HG03039 (cell line): ENCODE measurements at regions not wholly inside any gene's neighbourhood (a gene's known extent, or its start where the extent isn't known, plus 50 kb on each side); places are given as distances from the start of the nearest gene placed in this dataset.
"Not testable (repeated sequence)": the region's sequence is repeated elsewhere in the genome, so short reads cannot be mapped to it uniquely, and the experiment has no call there.

Source experiments
- ATAC-seq: cut with Tn5 transposase; IDR thresholded peaks from one replicate; pipeline ENCODE4 v1.9.1; 2021; ENCODE audit warnings: mild to moderate bottlenecking, moderate library complexity; ENCODE audit not compliant: unreplicated experiment

GRCh38 chr10:63003816-63004453, 129.2 kb upstream of the NRBF2 start:
- no peak for ATAC-seq

GRCh38 chr10:62996925-62997324, 136.2 kb upstream of the NRBF2 start:
- no peak for ATAC-seq

GRCh38 chr10:62996516-62996915, 136.6 kb upstream of the NRBF2 start:
- ATAC-seq, result no peak

GRCh38 chr10:62993121-62993520, 140.0 kb upstream of the NRBF2 start:
- no peak for ATAC-seq

GRCh38 chr10:62992145-62992721, 140.9 kb upstream of the NRBF2 start:
- ATAC-seq, result peak; percentile 86

- no peak for ATAC-seq
These were observed 143.0 kb upstream of the NRBF2 start for GRCh38 chr10:62990126-62990525.

- ATAC-seq, result no peak
These were observed 147.1 kb upstream of the NRBF2 start for GRCh38 chr10:62985807-62986600.

DNA sequence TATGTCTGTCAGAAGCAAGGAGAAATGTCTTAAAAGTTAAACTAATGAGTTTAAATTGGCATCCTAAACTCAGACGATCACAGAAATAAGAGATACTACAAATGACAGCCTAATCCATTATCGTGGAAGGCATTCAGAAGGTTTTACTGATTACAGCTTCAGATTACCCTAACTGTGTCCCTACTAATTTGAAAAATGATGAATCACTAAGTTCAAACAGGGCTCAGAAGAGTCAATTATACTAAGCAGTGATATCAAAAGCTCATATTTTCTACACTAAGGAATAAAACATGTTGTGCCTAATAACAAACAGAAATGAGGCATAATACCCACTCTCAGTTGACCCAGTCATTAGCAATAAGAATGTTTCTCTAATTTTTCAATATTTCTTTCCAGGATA, 152.0 kb upstream of the NRBF2 start:
- no peak for ATAC-seq

DNA sequence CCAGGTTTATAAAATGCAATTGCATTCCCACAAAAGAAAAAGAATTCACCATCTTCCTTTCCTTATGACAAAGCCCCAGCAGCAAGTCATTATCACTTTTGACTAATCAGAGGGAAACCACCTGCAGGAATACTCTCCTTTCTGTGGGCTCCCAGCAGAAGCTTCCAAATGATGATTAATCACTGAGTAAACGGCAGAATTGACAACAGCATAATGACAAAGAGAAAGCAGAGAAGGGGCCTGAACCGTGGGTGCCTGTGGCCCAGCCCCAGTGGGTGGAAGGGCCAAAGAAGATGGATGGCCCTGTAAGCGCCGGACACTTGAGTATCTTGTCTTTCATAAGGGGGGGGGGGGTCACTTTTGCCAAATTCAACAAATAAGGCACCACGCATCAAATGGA, 152.4 kb upstream of the NRBF2 start:
- ATAC-seq, result no peak

- no peak for ATAC-seq
These were observed 153.2 kb upstream of the NRBF2 start for GRCh38 chr10:62979921-62980320.

DNA sequence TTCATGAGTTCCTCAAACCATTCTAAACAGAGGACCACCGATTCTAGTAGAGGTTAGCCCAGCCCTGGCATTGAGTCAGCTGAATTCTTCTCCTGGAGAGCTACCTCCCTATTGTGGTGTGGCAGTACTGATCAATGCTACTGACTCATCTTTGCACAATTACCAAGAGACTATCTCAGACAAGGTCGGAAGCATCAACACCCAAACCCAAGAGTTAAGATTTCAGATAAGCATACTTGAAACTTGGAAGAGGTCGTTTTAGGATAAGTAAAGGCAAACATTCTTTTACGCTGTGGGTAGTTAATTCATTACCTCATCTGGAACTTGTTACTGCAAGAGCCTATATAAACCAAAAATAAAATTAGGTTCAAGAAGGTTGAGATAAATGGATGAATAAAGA, 154.6 kb upstream of the NRBF2 start:
- ATAC-seq, result no peak

DNA sequence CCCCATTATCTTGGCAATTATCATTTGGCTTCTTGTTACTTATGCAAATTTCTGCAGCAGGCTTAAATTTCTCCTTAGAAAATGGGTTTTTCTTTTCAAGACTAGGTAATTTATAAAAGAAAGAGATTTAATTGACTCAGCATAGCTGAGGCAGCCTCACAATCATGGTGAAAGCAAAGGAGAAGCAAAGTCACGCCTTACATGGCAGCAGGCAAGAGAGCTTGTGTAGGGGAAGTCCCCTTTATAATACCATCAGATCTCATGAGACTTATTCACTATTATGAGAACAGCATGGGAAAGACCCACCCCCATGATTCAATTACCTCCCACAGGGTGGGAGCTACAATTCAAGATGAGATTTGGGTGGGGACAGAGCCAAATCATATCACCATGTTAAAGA, 158.3 kb upstream of the NRBF2 start:
- ATAC-seq, result not testable (repeated sequence)

DNA sequence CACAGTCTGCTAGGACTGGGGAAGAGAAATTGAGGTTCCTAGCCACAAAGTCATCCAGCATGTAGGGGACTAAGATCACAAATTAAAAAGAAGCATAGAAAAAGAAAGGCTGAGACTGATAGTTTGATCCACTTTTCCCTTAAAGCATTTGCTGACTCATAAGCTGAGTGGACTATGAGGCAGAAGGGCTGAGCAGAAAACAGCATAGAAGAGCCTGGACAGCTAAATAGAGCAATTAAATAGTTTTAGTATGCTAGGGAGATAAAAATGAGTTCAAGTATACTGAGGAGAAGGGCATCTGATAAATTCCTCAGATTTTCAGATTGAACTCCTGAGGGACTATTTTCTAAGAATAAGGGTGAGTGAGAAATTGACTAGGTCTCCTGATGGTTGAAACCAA, 155.9 kb upstream of the EGR2 start:
- ATAC-seq, result no peak

DNA sequence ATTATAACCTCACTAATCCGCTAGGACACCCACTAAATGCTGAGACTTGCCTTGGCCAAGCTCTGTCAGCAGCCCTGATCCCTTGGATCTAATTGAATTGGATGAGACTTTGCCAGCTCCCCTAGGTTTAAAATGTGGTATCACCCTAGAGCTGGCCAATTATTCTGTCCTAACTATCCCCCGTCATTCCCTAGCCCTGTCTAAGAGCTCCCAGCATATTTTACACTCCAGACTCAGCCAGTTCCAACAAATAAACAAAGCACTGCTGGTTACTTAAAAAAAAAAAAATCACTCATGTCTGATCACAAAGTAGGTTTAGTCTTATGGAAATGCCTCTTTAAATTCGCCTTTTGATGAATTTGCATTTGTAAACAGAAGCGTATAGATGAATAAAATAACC, 147.9 kb upstream of the EGR2 start:
- no peak for ATAC-seq

DNA sequence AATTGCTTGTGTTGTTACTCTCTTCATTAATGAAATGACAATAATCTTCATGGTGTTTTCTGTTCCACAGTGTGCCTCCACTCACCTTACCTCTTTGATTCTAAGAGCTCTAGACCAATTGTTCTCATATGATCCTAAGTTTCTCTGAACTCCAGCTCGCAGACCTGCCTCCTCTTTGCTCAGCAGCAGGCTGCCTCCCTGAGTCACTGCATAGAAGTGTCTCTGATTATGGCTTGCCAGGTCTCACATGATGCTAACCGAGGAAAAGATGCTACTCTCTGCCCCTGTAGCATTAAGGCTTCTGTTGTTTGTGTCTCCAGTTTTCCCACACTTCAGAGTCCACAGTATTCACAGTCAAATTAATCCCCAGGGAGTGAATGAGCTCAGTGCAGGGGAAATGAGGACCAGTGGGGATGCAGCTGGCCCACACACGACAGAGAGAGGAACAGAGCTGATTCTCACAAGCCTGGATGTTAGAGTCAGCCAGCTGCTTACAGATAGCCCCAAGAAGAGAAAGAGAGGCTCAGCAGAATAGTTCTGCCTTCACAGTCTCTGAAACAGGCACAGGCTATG, 145.9 kb upstream of the EGR2 start:
- ATAC-seq, result no peak

DNA sequence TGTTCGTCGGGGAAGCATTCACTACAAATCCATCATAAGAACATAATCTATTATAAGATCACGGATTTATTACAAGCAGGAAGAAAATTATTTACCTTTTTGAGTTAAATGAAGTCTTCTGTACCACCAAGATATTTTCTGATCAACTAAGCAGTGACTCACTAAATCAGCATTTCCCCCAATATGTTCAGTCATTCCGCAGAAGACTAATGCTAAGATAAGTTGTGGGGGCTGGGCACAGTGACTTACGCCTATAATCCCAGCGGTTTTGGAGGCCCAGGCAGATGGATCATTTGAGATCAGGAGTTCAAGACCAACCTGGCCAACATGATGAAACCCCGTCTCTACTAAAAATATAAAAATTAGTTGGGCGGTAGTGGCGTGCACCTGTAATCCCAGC, 144.2 kb upstream of the EGR2 start:
- ATAC-seq, result no peak

- no peak for ATAC-seq
These were observed 143.4 kb upstream of the EGR2 start for GRCh38 chr10:62959553-62959952.

GRCh38 chr10:62958980-62959379, 142.8 kb upstream of the EGR2 start:
- ATAC-seq, result no peak

GRCh38 chr10:62946278-62946677, 130.1 kb upstream of the EGR2 start:
- no peak for ATAC-seq

- no peak for ATAC-seq
These were observed 123.5 kb upstream of the EGR2 start for GRCh38 chr10:62939698-62940097.

DNA sequence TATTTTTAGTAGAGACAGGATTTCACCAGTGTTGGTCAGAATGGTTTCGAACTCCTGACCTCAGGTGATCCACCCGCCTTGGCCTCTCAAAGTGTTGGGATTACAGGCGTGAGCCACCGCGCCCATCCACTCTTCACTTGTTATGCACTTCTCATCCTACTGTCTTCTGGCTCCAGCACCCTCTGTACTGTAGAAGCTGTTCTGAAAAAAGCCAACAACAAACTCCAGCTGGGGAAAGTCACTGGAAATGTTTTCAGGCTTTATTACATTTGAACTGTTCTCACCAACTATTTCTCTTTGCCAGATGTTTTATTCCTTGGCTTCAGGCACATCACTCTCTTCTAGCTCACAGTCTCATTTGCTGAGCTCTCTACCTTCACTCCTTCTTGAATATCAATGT, 122.5 kb upstream of the EGR2 start:
- ATAC-seq, result no peak

GRCh38 chr10:62937674-62938073, 121.5 kb upstream of the EGR2 start:
- ATAC-seq, result no peak
